Lung (tissue), 11 donors: ENCODE measurements at regions not wholly inside any gene's neighbourhood (a gene's known extent, or its start where the extent isn't known, plus 50 kb on each side); places are given as distances from the start of the nearest gene placed in this dataset.

Source experiments
- ATAC-seq: fragments of 200-7000 bp; cut with Tn5 transposase; one replicate; pipeline ENCODE4 v1.9.1; 2020; ENCODE audit warnings: moderate number of reproducible peaks; ENCODE audit not compliant: insufficient read depth, low FRiP score
- DNase-seq, 3 donors: peaks; one replicate each; pipeline ENCODE4 v3.0.0-alpha.2; 2013 to 2017
- H3K27ac ChIP-seq, 2 donors: one replicate each; pipeline ENCODE4 v1.5.1; 2013; ENCODE audit warnings: mild to moderate bottlenecking in 2 of 2, moderate library complexity in 2 of 2, control low read depth in 1 of 2, inconsistent platforms in 1 of 2, low read depth in 1 of 2, low read length in 1 of 2
- H3K27me3 ChIP-seq, 3 donors: one replicate each; pipeline ENCODE4 v1.5.1; 2013; ENCODE audit warnings: low read length in 2 of 3; ENCODE audit not compliant: control insufficient read depth in 3 of 3, insufficient read depth in 3 of 3
- H3K36me3 ChIP-seq, 4 donors: one replicate each; pipeline ENCODE4 v1.5.1; 2013; ENCODE audit warnings: low read length in 4 of 4, mild to moderate bottlenecking in 1 of 4, moderate library complexity in 1 of 4; ENCODE audit not compliant: control insufficient read depth in 4 of 4, insufficient read depth in 4 of 4
- H3K4me1 ChIP-seq, 5 donors: one replicate each; pipeline ENCODE4 v1.5.1; 2013; ENCODE audit warnings: low read length in 5 of 5, mild to moderate bottlenecking in 2 of 5, moderate library complexity in 1 of 5; ENCODE audit not compliant: control insufficient read depth in 5 of 5, insufficient read depth in 5 of 5
- H3K4me3 ChIP-seq: one replicate; pipeline ENCODE4 v1.5.1; 2013; ENCODE audit warnings: mild to moderate bottlenecking, control low read depth, moderate library complexity
- H3K9ac ChIP-seq, 2 donors: one replicate each; pipeline ENCODE4 v1.5.1; 2013; ENCODE audit warnings: low read length in 2 of 2, control low read depth in 1 of 2; ENCODE audit not compliant: insufficient read depth in 1 of 2
- H3K9me3 ChIP-seq, 4 donors: one replicate each; pipeline ENCODE4 v1.5.1; 2013; ENCODE audit warnings: low read length in 3 of 4, mild to moderate bottlenecking in 1 of 4, moderate library complexity in 1 of 4; ENCODE audit not compliant: control insufficient read depth in 4 of 4, insufficient read depth in 3 of 4
- CTCF ChIP-seq: IDR thresholded peaks from 2 replicates; pipeline ENCODE4 v1.5.1; 2012; ENCODE audit warnings: mild to moderate bottlenecking; ENCODE audit errors: control extremely low read depth, extremely low read depth
- WGBS, 2 donors: extraction: QIAGEN DNeasy Blood & Tissue Kit; methylation state at CpG; one replicate each; pipeline ENCODE4 v1.1.7; 2013; 5-methylcytosine and 5-hydroxymethylcytosine counted together
- donor health status: control.
- donor health status: control.
- donor health status: Bipolar disorder and iron deficiency.
- donor health status: healthy.
- donor health status: DM: yes; HTN: yes; CAD: no.

GRCh38 chr1:240701412-240701811 is 89.5 kb upstream of the GREM2 start:
- Histone ChIP-seq H3K36me3 (no peaks in the 10 kb centered on the region), H3K27ac (no peak overlapping the region), H3K9ac (no peak overlapping the region), H3K4me3 (no peak overlapping the region), H3K4me1 (peaks cover 0 to 4% (median 0%) of the 10 kb centered on the region in 5 donors), H3K27me3 (no peaks in the 10 kb centered on the region), H3K9me3 (peaks cover 0 to 2% (median 0%) of the 10 kb centered on the region in 4 donors)
- TF ChIP-seq CTCF, result no peak
- 76 to 89% methylated on average over 5 of the region's 5 CpGs for WGBS, 2 donors
- DNase-seq (peak in 1 of 3 donors; percentile 23), ATAC-seq (no peak)

GRCh38 chr1:240695416-240695815 is 83.5 kb upstream of the GREM2 start:
- Histone ChIP-seq H3K9ac (no peak overlapping the region), H3K27me3 (no peaks in the 10 kb centered on the region), H3K9me3 (no peaks in the 10 kb centered on the region), H3K4me3 (no peak overlapping the region), H3K4me1 (peaks cover 0 to 4% (median 0%) of the 10 kb centered on the region in 5 donors), H3K36me3 (no peaks in the 10 kb centered on the region), H3K27ac (no peak overlapping the region)
- 91 to 93% methylated on average over 3 to 4 of the region's 4 CpGs for WGBS, 2 donors
- no peak for TF ChIP-seq CTCF
- ATAC-seq (no peak), DNase-seq (no peak)

GRCh38 chr1:240693844-240694243 is 81.9 kb upstream of the GREM2 start:
- Histone ChIP-seq H3K36me3 (no peaks in the 10 kb centered on the region), H3K27ac (no peak overlapping the region), H3K9ac (no peak overlapping the region), H3K9me3 (no peaks in the 10 kb centered on the region), H3K4me1 (peaks cover 0 to 4% (median 0%) of the 10 kb centered on the region in 5 donors), H3K27me3 (no peaks in the 10 kb centered on the region), H3K4me3 (no peak overlapping the region)
- TF ChIP-seq CTCF, result no peak
- ATAC-seq (no peak), DNase-seq (no peak)
- WGBS, 2 donors, result 66 to 67% methylated on average over 3 of the region's 3 CpGs

GRCh38 chr1:240693036-240693435 is 81.1 kb upstream of the GREM2 start:
- DNase-seq, result no peak
- Histone ChIP-seq H3K27ac (no peak overlapping the region), H3K9ac (no peak overlapping the region), H3K9me3 (no peaks in the 10 kb centered on the region), H3K27me3 (no peaks in the 10 kb centered on the region), H3K36me3 (no peaks in the 10 kb centered on the region), H3K4me3 (no peak overlapping the region), H3K4me1 (peaks cover 0 to 4% (median 0%) of the 10 kb centered on the region in 5 donors)
- TF ChIP-seq CTCF, result no peak
- no peak for ATAC-seq
